DOHH2 (cell line): ENCODE measurements at regions not wholly inside any gene's neighbourhood (a gene's known extent, or its start where the extent isn't known, plus 50 kb on each side); places are given as distances from the start of the nearest gene placed in this dataset.

Source experiments
- EZH2phosphoT487 ChIP-seq: fragments of 200-600 bp; sonication (generic); IDR thresholded peaks from 2 replicates; pipeline ENCODE4 v1.6.1; 2017; ENCODE audit warnings: borderline replicate concordance, mild to moderate bottlenecking, antibody characterized with exemption, low read length, moderate library complexity, mixed read lengths
- TF ChIP-seq, protein P1 (sequence below): fragments of 200-600 bp; sonication (generic); IDR thresholded peaks from one replicate; pipeline ENCODE4 v1.5.1; 2014; ENCODE audit warnings: antibody characterized with exemption, mild to moderate bottlenecking, low read depth, low read length; ENCODE audit not compliant: poor library complexity, severe bottlenecking

DNA sequence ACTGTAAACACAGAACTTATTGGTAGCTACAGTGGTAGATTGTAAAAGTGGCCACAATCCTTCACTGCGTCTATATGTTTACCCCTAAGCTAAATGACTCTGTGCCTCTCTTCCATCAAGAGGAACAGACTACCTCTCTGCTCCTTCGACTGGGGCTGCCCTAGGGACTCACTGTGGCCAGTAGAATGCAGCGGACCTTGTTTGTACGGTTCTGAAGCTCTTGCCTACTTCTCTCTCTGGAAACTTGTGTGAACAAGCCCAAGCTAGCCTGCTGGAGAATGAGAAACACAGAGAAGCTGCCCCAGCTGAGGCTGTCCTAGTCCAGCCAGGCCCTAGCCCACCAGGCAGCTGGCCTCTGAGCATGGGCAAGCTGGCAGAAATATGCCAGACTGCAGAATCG, 140.8 kb upstream of the SLC1A4 start:
- TF ChIP-seq, protein P1, sequence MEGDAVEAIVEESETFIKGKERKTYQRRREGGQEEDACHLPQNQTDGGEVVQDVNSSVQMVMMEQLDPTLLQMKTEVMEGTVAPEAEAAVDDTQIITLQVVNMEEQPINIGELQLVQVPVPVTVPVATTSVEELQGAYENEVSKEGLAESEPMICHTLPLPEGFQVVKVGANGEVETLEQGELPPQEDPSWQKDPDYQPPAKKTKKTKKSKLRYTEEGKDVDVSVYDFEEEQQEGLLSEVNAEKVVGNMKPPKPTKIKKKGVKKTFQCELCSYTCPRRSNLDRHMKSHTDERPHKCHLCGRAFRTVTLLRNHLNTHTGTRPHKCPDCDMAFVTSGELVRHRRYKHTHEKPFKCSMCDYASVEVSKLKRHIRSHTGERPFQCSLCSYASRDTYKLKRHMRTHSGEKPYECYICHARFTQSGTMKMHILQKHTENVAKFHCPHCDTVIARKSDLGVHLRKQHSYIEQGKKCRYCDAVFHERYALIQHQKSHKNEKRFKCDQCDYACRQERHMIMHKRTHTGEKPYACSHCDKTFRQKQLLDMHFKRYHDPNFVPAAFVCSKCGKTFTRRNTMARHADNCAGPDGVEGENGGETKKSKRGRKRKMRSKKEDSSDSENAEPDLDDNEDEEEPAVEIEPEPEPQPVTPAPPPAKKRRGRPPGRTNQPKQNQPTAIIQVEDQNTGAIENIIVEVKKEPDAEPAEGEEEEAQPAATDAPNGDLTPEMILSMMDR: no peak
- no peak for TF ChIP-seq EZH2phosphoT487
